ENCODE measurements at regions not wholly inside any gene's neighbourhood (a gene's known extent, or its start where the extent isn't known, plus 50 kb on each side); places are given as distances from the start of the nearest gene placed in this dataset.

DNA sequence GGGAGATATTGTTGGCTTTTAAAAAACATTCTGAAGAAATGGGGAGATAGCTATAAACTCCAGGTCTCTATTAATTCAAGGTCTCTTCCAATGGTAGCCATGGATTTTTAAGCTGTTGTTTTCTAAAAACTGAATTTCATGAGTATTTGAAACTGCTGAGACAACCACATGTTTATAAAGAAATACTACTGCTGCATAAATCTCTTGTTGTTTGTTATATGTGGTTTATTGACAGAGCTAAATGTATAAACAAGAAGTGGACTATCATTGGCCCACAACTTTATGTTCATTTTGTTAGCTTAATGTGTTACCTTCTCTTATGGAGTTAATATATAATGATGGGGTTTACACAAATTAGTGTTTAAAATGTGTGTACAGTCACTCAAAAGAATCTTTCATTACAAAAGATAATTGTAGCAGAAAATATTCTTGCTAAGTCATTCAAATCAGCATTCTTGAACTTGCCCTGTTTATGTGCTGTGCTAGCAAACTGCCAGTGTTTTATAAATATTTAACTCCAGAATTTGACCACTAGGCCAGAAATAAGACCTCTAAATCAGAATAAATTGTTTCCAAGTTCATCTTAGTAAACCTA lies 242.1 kb downstream of the TMX3 start:
- H3K36me3 ChIP-seq, result no peaks in the 10 kb centered on the region
- TF ChIP-seq POLR2A (IDR thresholded peaks at IDR 0.05), result no peak
- no peak for TF ChIP-seq POLR2AphosphoS5 (IDR thresholded peaks at IDR 0.05)
- TF ChIP-seq, protein P1, sequence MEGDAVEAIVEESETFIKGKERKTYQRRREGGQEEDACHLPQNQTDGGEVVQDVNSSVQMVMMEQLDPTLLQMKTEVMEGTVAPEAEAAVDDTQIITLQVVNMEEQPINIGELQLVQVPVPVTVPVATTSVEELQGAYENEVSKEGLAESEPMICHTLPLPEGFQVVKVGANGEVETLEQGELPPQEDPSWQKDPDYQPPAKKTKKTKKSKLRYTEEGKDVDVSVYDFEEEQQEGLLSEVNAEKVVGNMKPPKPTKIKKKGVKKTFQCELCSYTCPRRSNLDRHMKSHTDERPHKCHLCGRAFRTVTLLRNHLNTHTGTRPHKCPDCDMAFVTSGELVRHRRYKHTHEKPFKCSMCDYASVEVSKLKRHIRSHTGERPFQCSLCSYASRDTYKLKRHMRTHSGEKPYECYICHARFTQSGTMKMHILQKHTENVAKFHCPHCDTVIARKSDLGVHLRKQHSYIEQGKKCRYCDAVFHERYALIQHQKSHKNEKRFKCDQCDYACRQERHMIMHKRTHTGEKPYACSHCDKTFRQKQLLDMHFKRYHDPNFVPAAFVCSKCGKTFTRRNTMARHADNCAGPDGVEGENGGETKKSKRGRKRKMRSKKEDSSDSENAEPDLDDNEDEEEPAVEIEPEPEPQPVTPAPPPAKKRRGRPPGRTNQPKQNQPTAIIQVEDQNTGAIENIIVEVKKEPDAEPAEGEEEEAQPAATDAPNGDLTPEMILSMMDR (IDR thresholded peaks at IDR 0.05), result no peak
- no peak overlapping the region for H3K27ac ChIP-seq
- DNase-seq (ENCODE audit: low spot score), result no peak
- no peaks in the 10 kb centered on the region for H3K9me3 ChIP-seq
- H3K4me1 ChIP-seq (replicated peaks), result no peaks in the 10 kb centered on the region
- intact Hi-C loops (cut with DNase I), result no loop called here
- no peak overlapping the region for H3K4me3 ChIP-seq
- no peaks in the 10 kb centered on the region for H3K27me3 ChIP-seq (replicated peaks; ENCODE audit: insufficient read depth)

DNA sequence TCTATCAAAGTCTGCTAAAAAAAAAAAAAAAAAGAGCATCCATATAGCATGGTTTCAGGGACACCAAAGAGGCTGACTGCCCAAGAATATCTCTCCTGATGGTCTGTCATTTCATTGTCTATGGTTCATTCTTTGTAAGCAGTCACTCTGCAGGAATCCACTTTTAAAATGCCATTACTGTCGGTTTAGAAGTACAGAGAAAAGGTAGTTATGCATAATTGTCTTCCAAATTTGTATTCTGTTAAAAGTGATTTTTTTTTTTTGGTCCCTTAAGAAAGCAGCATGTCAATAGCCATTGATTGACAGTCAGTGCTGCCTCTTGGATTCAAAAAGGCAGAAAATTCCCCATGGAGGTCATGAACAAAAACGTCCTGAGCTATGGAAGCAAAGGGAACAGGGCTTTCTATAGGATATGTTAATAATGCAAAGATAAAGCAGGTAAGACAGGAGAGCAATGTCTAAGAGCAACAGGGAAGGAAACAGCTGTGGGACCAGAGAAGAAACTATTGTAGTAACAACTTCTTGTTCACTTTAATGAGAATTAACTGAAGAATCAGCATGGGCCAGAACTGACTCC lies 245.8 kb downstream of the TMX3 start:
- 51% methylated on average over 2 of the region's 2 CpGs for WGBS
- DNase-seq (ENCODE audit: low spot score), result no peak
- Histone ChIP-seq H3K4me1 (replicated peaks) (no peaks in the 10 kb centered on the region), H3K4me3 (no peak overlapping the region), H3K36me3 (no peaks in the 10 kb centered on the region), H3K27ac (no peak overlapping the region), H3K27me3 (replicated peaks; ENCODE audit: insufficient read depth) (no peaks in the 10 kb centered on the region), H3K9me3 (no peaks in the 10 kb centered on the region)
- TF ChIP-seq, protein P1 (IDR thresholded peaks at IDR 0.05), result no peak
- TF ChIP-seq POLR2A (IDR thresholded peaks at IDR 0.05) (no peak), POLR2AphosphoS5 (IDR thresholded peaks at IDR 0.05) (no peak)
- intact Hi-C loops (cut with DNase I), result no loop called here

DNA sequence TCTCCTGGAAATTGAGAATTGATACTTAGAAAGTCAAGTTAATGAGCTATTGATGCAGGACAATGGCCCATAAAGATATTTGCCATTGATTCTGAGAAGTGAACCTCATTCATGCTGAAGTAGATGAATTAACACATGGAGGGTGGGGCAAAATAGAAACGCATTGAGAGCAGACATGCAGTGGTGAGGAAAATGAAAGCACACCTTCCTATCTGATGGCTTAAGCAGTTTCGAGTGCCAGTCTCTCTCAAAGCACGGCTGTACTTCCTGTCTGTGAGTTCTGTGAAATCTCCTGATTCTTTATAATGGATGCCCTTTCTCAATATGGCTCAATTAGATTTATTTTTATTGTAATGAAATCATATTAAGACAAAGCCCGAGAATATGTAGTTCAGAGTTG lies 247.0 kb downstream of the TMX3 start:
- Histone ChIP-seq H3K9me3 (no peaks in the 10 kb centered on the region), H3K4me1 (replicated peaks) (no peaks in the 10 kb centered on the region), H3K4me3 (no peak overlapping the region), H3K27me3 (replicated peaks; ENCODE audit: insufficient read depth) (no peaks in the 10 kb centered on the region), H3K27ac (no peak overlapping the region), H3K36me3 (no peaks in the 10 kb centered on the region)
- DNase-seq (ENCODE audit: low spot score), result no peak
- intact Hi-C loops (cut with DNase I), result no loop called here
- TF ChIP-seq, protein P1 (IDR thresholded peaks at IDR 0.05), result no peak
- WGBS, result 63% methylated on average over 4 of the region's 4 CpGs

DNA sequence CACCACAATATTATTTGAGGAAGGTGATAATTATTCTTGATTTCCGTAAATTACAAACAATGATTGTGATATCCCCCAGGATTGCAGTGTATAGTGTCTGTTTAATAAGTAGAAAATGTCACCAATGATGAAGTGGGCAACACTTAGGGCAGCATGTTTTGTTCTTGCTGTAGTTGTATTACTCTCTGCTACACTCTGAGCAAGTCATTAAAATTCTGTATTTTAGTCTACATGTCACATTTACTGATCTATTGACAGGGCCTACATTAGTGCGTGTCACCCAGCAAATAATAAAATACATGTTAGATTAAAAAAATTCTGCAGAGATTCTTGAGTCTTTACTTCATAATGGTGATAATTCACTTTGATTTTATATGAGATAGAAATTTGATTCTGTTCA lies 247.6 kb downstream of the TMX3 start:
- H3K27me3 ChIP-seq (replicated peaks; ENCODE audit: insufficient read depth), result no peaks in the 10 kb centered on the region
- no peak for DNase-seq (ENCODE audit: low spot score)

DNA sequence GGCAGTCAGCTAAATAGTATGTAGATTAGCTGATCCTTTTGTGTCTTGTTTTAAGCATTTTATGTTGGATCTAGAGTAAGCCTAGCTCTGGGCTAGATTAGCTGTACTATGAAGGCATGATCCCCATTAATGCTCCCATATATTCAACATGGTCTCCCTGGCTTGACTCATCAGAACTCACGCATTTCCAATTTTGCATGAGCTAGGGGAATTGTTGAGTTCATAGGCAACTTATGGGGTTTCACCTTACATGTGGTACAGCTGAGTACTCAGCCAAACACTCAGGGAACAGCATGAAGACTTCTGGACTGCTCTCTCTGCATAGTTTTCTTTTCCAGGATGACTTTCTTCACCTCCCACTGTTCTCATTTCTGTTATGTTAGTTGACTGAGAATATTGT lies 248.2 kb downstream of the TMX3 start:
- no peak overlapping the region for H3K27ac ChIP-seq
- H3K4me1 ChIP-seq (replicated peaks), result no peaks in the 10 kb centered on the region
- no peak for TF ChIP-seq POLR2AphosphoS5 (IDR thresholded peaks at IDR 0.05)
- TF ChIP-seq POLR2A (IDR thresholded peaks at IDR 0.05), result no peak
- no peak overlapping the region for H3K4me3 ChIP-seq
- DNase-seq (ENCODE audit: low spot score), result no peak
- intact Hi-C loops (cut with DNase I), result no loop called here
- WGBS, result 96% methylated on average over 1 of the region's 1 CpG
- no peaks in the 10 kb centered on the region for H3K27me3 ChIP-seq (replicated peaks; ENCODE audit: insufficient read depth)
- H3K9me3 ChIP-seq, result no peaks in the 10 kb centered on the region
- no peaks in the 10 kb centered on the region for H3K36me3 ChIP-seq

More for the DNA sequence above, 247.6 kb downstream of the TMX3 start:
- TF ChIP-seq POLR2AphosphoS5 (IDR thresholded peaks at IDR 0.05), result no peak
- intact Hi-C loops (cut with DNase I), result no loop called here
- no peak overlapping the region for H3K27ac ChIP-seq
- H3K4me3 ChIP-seq, result no peak overlapping the region
- H3K4me1 ChIP-seq (replicated peaks), result no peaks in the 10 kb centered on the region
- no peaks in the 10 kb centered on the region for H3K36me3 ChIP-seq
- WGBS, result 96% methylated on average over 2 of the region's 2 CpGs
- H3K9me3 ChIP-seq, result no peaks in the 10 kb centered on the region

DNA sequence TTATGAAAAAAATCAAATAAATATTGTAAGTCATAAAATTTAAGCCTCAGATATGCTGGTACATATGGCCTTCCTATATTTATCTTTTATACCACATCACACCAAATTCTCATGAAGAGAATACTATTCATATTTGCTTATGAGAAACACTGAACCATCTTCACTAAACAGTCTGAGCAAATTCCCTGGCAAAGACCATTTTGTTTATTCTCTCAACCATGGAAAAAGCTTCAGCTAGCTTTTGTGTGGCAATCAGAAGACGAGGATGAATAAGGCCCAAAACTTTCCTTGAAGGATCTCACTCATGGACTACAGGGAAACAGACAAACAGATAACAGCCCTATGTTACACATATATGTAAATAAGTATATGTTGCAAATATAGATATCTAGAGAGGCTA lies 252.1 kb downstream of the TMX3 start:
- TF ChIP-seq, protein P1 (IDR thresholded peaks at IDR 0.05), result no peak
- TF ChIP-seq POLR2A (IDR thresholded peaks at IDR 0.05), result no peak
- no peak for TF ChIP-seq POLR2AphosphoS5 (IDR thresholded peaks at IDR 0.05)
- H3K27ac ChIP-seq, result no peak overlapping the region
- WGBS, result 66% methylated on average over 1 of the region's 1 CpG
- no peaks in the 10 kb centered on the region for H3K36me3 ChIP-seq
- H3K4me3 ChIP-seq, result no peak overlapping the region
- H3K9me3 ChIP-seq, result no peaks in the 10 kb centered on the region
- H3K27me3 ChIP-seq (replicated peaks; ENCODE audit: insufficient read depth), result no peaks in the 10 kb centered on the region
- intact Hi-C loops (cut with DNase I), result no loop called here
- no peak for DNase-seq (ENCODE audit: low spot score)
- no peaks in the 10 kb centered on the region for H3K4me1 ChIP-seq (replicated peaks)
